GM12874 (cell line): ENCODE measurements at regions not wholly inside any gene's neighbourhood (a gene's known extent, or its start where the extent isn't known, plus 50 kb on each side); places are given as distances from the start of the nearest gene placed in this dataset.

ENCODE experiments used
- TF ChIP-seq, protein P1 (sequence below): IDR thresholded peaks from 2 replicates; pipeline ENCODE4 v1.5.1; 2011; ENCODE audit warnings: low read depth, mild to moderate bottlenecking, control low read depth, low read length, moderate library complexity; ENCODE audit not compliant: insufficient read depth

DNA sequence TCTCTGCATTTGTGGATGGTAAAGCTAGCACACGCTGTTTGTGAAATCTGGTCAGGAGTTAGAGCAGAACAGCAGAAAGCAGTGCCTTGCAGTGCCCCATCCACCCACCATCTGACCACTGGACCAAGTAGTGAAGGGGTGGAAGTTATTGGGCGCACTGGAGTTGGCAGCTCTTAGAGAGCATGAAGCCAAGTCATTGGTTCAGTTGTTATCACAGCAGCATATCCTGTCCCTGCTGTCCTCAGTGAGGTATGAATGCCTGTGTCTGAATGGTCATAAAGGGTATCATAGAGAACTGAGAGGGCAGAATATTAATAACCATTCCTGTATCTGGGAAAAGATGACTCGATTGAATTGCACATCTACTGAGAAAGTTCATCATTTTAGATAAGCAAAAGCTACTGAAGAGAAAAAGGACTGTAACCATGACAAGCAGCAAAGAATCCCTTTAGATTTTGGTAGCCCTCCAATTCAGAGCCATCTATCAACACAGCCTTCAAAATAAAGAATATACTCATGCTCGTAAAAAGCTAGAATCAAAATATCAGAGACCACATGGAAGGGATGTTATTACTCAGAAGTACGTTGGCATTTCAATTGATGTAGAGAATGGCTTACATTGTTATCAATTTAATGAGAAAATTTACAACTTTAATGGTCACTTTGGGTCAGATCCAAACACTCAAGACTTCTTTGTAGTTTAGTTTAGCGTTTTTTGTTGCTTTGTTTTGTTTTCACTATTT is 919.0 kb downstream of the EFNB2 start:
- TF ChIP-seq, protein P1, sequence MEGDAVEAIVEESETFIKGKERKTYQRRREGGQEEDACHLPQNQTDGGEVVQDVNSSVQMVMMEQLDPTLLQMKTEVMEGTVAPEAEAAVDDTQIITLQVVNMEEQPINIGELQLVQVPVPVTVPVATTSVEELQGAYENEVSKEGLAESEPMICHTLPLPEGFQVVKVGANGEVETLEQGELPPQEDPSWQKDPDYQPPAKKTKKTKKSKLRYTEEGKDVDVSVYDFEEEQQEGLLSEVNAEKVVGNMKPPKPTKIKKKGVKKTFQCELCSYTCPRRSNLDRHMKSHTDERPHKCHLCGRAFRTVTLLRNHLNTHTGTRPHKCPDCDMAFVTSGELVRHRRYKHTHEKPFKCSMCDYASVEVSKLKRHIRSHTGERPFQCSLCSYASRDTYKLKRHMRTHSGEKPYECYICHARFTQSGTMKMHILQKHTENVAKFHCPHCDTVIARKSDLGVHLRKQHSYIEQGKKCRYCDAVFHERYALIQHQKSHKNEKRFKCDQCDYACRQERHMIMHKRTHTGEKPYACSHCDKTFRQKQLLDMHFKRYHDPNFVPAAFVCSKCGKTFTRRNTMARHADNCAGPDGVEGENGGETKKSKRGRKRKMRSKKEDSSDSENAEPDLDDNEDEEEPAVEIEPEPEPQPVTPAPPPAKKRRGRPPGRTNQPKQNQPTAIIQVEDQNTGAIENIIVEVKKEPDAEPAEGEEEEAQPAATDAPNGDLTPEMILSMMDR, result no peak

DNA sequence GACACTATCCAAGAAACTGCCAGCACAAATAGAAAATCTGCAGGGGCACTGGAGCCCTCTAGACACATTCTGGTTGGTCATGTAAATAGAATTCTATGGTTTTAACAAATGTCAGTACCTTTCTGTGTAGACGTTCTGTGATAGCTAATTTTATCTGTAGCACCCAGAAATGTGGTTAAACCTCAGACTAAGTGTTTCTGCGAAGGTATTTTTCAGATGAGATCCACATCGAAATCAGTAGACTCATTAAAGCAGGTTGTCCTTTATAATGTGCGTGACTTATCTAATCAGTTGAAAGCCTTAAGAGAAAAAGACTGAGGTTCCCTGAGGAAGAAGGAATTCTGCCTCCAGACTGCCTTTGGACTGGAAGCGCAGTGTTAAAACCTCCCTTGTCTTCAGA is 922.9 kb downstream of the EFNB2 start:
- TF ChIP-seq, protein P1, result no peak

DNA sequence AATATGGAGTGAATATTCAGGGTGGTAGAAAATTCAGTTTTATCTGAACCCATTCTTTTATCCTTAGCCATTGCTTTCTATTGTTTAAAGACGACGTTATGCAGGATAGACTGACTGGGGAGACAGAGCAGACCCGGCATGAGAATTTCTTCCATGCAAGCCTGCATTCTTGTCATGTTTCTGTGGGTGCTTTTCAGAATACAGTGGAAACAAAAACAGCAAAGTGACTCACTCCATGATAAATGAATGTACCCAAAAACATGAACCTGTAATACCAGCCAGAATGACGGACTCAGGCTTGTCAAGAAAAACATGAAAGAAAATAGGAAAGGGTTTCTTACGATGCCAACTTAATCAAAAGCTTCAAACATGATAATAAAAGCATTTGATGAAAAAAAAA is 924.0 kb downstream of the EFNB2 start:
- TF ChIP-seq, protein P1, result no peak

DNA sequence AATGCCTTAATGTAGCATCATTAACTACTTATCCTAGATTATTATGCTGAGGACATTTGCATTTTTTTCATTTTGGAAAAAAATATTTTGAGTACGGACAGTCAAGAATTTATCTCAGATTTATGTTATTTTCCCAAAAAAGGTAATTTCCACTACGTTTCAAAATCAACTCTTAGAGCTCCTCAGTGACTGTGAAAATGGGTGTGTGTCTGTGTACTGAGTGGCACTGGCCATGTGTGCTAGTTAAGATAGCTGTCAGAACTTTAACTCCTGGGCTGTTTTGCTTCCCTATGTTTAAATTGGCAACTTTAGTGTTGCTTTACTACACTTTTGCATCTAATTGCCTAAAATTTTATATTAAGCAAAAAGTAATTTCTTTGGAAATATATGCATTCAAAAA is 927.4 kb downstream of the EFNB2 start:
- TF ChIP-seq, protein P1, result no peak

DNA sequence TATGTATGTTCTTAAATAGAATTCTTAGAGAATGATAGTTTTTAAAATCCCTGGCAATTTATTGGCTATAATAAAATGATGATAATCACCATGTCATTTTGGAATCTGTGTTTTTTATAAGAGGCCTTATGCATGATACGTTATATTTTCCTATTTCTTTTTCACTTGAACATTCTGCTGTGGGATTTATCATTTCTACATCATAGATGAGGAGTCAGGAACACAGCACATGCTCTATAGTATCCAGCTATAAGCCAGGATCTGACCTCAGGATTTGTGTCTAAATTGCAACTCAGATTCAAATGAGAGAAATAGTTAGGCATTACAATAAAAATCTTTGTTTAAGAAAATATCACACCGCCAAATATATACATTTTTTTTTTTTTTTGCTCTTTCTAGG is 928.0 kb downstream of the EFNB2 start:
- TF ChIP-seq, protein P1, result no peak

DNA sequence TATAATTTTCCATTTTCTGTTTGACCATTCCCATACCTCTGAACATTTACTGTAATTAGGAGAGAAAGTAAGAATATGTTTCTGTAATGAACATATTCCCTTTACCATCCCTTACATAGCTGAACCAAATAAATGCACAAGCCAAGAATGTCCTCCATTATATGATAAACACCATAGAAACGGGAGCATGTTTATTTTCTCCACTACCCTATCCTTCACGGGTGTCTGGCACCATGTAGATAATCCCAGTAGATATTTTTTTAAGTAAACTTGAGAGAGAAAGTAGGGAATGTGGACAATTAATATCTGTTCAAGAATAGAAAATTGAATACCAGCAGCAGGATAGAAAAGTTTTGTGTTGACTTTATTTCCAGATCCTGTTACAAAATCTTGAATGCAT is 928.4 kb downstream of the EFNB2 start:
- TF ChIP-seq, protein P1, result no peak

DNA sequence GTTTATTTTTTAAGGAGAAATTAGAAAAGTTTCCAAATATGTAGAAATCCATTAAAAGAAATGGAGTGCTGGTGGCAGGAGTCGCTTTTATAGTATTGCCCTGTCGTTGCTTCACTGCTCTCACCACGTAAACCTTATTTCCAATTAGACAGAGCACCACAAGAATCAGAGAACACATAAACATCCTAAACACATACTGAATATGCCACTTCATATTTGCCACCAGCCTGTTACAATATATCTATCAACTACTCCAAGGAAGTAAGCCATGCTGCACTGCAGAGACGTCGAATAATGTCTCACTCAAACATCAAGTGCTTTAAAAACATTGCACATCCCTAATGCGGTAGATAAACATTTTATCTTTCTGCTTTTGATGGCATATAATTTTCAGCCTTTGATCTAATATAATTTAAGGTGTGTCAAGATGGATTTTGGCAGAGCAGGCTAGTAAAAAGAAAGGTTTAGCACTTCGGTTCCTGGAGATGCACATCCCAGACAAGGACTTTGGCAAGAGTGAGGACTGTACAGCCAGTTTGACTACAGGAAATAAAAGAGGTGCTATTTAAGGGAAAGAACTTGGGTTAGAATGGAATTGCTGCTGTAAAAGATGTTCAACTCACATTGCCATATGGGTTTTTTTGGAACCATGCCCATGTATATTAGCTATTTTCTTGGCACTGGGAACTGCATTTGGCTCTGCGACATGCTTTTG is 932.3 kb downstream of the EFNB2 start:
- TF ChIP-seq, protein P1, result no peak
